Amygdala (tissue), 56 donors: ENCODE measurements at regions not wholly inside any gene's neighbourhood (a gene's known extent, or its start where the extent isn't known, plus 50 kb on each side); places are given as distances from the start of the nearest gene placed in this dataset.

Experiments used
- DNase-seq, 56 donors: peaks; one replicate each; lab custom pipeline; 2025; lab: John Stamatoyannopoulos, UW

DNA sequence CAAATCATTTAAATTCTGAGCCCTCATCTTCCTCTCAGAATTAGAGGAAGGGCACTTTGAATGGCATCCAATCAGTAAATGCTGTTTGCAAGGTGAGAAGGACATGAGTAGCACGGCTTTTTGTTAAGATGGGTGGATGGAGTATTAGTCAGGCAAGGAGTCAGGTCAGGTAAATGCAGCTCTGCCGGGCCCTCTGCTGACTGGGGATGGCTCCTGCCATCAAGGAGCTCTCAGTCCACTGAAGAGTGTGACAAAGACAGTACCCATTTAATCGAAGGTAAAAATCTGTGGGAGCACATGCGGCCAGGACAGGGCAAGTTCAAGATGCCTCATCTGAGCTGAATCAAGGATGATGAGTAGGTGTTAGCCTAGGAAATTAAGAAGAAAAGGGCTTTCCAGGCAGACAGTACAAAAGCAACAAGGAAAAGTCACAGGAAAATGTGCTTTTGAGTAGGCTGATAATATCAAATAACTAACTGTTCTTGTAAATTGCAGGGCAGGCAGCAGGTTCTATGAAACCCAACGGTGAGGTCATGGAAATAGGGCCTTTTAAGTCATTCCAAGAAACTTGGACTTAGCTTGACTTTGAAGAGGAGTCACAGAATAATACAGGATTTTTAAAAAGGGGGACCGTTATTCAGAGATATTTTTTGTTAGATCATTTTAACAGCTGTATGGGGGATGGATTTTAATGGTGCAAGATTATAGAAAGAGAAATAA is 670.5 kb upstream of the ARGLU1 start:
- DNase-seq: no peak

DNA sequence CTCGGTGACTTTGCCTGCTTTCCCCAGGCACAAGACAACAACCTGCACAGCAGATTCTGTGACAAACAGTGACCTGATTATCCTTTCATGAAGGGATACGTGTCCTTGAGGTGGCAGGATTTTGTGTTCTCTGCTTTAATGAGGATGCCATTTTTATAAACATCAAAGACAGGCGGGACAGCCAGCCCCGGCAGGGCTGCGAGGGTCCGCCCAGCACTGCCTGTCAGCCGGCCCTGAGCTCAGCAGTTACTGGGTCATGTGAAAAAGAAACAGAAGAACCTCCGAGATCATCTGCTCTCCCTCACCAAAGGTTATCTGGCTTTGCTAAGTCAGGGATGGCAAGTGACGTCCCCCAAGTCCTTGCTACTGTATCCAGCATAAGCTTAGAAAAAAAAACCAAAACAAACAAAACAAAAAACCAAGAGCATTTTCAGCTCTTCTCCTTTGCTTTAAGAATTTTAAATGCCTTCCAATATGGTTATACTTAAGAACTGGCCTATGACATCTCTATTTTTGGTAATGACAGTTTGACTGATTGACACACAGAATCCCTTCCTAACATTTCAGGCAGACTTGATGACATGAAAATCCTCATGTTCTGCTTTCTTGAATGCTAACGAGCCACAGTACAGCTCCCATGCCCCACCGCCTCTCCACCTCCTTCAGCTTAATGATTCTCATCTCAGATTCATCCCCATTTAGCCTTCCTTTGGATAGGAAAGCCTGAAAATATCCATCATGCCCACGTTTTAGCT is 666.6 kb upstream of the ARGLU1 start:
- DNase-seq: peak in 3 of 56 donors; percentile 8 to 20 (median 13)

DNA sequence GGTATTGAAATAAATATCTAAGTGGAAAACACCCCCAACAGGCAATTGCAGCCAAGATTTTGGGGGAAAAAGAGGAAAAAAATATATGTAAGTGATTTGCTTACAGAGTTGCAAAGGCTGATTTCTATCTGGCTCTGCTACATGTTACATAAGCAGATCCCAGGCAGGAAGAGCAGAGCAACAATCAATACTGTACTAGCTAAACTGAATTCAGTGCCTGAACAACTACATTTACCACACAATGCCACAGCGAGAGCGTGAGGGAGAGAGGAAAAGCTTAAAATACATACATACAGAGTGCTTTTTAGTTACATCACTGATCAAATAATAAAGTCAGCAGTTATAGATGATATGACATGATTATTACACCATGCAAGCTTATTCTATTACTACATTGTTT is 665.6 kb upstream of the ARGLU1 start:
- DNase-seq: no peak

DNA sequence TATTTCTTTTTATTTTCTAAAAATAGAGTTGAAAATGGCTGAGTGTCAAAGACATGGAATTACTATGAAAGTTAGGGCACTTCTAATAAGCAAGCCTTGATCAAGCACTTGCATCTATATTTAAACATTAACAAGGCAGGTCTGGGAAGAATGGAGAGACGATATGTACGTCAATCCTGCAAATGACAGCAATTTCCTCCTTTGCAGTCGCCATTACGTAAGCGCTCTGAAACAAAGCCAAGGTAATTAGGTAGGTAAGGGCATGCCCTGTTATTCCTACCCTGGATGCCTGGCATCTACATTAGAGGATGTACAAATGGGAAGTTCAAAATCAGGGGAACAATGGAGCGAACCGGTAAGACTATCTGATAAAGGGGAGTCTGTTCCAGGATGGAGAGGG is 664.0 kb upstream of the ARGLU1 start:
- no peak for DNase-seq

DNA sequence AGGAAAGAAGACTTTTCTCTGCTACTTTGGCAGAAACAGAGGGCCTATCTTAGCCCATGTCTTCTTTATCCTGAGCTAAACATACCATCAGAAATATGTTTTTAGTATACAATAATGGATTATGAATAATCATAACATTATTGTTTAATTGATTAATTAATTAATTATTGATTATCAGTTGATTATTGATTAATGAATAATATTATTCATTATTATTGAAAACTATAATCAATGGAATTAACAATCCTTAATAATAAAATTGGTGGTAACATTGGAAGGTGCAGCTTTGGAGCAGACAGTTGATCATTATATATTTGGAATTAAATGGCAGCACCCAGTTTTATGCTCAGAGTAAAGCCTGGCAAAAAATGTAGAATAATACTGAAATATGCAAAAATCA is 655.9 kb upstream of the ARGLU1 start:
- no peak for DNase-seq

DNA sequence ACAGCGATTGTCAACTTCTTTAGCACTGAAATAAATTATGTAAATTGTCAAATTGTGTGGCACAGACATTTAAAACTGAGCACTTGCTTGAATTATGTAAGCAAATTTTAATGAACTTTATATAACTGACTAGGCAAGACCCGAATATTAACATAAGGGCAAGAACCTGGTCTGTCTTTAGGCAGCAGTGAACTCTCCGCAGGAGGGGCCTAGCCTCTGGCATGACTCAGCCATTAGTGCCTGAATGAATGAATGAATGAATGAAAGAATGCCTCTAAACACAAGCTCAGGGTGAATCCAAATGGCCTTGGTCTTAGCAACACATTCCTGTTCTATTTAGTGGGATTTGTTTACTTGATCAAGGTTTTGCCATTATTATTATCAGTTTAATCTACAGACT is 654.7 kb upstream of the ARGLU1 start:
- no peak for DNase-seq

DNA sequence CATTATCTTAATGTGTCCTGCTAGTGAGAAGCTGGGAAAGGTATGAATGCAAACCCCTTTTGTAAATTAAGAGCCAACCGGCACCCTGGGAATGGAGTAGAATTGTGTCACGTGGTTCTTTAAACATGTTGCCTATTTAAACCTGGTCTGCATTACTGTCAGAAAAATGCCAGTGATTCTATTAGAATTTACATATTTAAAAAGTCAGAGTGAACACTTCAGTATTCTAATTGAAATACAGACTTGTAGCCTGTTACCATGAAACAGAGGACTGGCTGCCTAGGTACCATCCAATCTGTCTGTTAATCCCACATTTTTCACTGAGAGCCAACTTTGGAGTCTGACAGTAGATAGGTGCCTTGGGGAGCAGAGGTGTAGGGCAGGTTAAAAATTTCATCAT is 652.3 kb upstream of the ARGLU1 start:
- no peak for DNase-seq

DNA sequence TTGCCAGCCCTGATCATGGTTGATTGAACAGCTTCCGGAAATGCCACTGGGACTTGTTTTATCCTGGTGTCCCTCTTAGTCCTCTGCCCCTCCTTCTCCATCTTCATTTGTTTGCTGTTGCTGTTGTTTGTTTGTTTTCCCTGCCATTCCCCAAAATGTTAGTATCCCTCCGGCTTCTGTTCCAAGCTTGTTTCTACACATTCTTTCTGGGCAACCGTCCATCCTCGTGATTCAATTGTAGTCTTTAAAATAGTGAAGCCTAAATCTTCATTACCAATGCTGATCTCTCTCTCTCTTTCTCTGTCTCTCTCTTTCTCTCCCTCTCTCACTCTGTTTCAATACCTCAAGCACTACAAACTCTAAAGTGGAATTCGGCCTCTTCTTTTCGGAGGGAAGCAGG is 649.3 kb upstream of the ARGLU1 start:
- peak in 1 of 56 donors; percentile 67 for DNase-seq

DNA sequence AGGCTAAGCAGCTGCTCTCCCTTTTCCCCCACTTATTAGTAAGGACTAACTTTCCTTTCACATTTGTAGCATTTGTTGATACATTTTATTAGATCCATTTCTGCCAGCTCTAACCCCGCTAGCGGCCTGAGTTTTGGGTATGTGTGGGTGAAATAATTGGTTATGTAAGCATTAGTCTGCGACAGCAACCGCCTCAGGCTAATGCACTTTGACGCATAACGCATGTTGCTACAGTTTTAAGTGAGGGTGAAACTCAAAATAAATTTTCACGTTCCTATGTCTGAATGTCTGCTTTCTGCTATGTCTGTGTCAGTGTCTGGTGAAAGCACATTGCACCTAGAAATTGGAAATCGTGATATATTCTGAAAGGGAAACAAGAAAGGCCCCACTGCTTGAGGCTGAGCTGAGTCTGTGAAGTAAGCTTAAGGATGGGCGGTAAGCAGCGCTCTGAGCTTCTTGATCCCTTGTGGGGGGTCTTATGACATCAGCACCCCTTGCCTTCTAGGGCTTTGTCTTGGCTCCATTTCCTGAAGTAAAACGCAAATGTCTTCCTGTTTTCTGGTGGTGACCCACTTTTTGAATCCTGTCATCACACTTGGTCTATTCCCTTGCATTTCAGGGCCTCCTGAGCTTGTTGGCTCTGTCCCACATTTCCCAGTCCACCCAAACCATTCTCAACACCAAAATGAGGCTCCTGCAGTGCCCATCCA is 648.3 kb upstream of the ARGLU1 start:
- DNase-seq: peak in 1 of 56 donors; percentile 27

DNA sequence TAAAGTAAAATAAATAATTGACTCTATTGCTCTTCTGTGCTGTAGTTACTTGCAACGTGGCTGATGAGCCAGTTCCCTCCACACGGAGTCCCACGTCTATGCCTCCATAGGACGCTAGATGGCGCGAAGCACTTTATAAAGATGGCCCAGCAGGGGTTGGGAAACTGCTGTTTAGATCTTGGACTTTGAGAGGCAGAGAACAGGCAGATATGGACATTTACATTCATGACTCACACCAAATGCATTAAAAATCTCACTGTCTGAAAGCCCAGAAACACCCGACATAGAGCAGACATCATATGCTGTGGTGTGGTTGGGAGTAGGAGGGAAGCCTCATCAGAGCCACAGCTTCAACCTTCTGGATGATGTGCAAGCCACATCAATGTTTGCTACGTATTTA is 643.1 kb upstream of the ARGLU1 start:
- DNase-seq: peak in 53 of 56 donors; percentile 20 to 91 (median 68)

DNA sequence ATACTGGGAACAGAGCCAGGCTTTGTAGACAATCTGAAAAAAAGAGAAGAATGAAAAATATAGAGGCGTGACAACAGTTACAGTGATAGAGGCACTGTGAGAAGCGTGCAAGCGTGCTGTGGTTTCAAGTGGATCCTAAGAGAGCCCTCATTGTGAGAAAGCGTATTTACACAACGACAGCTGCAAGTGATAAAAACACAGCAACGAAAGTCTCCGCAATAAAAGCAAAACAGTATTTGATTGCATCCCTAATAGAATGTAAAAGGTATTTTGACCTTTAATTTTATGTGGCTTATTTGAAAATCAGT is 642.7 kb upstream of the ARGLU1 start:
- peak in 2 of 56 donors; percentile 30 to 34 for DNase-seq

DNA sequence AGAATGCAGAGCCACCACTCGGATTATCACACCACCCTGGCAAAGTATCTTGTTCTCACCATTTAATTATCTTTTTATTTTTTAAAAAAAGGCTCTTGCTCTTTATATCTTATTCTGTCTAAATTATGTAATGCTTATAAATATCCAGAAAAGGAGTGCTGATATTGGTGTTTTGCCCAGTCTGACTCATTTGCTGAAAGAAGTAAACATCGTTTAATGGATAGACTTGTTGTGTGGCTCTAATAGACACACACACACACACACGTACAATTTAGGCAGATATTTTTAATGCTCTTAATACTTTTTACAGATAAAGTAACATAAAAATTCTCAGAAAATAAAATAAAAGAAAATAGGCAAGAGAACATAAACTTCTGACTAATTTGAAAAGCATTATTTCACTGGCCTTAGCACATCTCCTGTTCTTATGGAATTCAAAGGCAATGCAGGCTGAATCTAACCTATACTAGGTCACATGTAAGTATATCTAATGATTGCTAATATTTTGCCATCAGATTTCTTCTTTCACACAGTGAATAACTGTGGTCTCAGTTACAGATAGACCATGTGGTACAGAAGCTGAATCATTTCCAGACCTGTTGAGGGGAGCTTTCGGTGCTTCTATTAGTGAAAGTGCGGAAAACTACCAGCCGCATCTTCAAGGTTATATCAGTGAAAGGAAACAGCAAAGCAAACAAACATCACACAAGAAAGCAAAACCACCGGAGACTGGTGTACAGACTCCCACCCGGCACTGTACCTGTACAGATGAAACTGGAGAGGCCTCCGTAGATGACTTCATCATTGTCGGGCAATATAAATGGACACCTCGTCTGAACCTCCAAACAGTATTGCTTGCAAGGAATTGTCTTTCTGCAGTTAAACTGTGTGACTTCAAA is 642.1 kb upstream of the ARGLU1 start:
- no peak for DNase-seq

DNA sequence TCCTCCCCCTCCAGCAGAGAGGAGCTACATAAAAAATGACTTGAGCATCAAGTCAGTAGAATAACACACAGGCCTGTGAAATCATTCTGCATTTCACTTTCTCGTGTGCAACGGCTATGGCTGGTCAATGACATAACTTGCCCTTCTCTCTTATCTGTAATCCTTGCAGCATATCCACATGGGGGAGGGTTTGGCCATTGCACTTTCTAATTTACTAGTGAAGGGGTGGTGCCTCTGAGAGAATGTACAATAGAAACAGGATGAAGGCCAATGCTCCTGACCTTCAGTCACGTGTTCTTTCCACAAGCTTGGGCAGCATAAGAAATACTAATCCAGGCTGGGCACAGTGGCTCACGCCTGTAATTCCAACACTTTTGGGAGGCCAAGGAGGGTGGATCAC is 641.0 kb upstream of the ARGLU1 start:
- no peak for DNase-seq

DNA sequence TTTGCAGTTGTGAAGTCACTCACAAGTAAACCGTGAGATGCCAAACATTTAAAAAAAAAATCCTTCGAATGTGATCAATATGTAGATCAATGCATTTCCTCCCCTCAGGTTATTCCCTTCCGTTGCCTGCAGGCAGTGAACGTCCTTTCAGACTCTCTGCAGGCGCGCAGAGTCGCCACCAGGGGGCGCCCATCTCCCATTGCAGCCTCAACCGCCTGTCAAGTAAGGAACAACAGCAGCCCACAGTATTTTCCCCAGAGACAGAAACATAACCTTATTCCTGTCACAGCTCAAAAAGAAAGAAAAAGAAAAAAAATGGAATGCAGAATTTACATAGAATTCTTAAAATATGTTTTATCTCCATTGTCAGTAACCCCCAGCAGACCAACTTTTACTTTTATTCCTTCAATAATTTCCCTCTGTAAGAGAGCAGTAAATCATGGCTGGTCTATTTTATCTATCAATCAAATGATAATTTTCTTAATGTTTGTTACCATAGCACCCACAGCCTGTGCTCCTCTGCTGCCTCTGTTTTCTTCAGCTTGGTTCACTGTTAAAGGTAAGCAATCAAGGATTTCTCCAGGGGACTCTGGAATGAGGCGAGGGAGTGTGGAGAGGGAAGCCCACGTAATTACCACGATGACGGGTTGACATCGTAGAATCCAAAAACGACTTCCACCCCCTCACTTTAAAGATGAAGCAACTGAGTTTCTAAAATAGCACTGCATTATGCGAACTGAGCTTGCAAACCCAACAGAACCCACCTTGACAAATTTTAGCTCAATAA is 637.6 kb upstream of the ARGLU1 start:
- peak in 53 of 56 donors; percentile 7 to 90 (median 43) for DNase-seq

DNA sequence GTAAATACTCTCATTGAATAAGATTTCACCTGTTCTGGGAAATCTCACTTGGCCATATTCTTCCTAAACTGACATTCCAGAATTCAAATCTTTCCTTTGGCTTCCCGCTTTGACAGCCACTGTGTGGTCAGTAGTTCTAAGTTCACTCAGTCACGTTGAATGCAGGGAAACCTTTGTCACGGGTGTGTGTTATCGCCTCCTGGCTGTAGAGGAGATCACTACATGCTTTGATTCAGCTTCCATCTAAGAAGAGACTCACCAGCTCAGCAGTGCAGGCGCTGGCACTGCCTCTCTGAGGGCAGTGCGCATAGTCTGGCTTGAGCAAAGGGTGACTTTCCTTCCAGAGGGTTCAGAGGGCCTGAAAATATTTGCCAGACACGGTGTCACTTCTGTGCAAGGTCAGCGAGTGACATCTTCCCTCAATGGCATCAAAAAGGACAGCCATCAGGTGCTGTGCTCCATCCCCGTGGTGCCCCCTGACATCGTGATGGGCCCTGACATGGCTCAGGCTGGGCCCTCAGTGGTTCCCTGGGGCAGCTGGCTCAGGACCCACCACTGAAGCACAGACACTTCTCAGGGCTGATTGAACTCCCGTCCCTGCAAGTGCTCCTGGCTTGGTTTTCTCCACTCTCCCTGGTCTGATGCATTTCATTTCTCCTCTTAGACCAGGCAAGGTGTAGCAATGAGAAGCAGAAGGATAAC is 635.4 kb upstream of the ARGLU1 start:
- DNase-seq: no peak

DNA sequence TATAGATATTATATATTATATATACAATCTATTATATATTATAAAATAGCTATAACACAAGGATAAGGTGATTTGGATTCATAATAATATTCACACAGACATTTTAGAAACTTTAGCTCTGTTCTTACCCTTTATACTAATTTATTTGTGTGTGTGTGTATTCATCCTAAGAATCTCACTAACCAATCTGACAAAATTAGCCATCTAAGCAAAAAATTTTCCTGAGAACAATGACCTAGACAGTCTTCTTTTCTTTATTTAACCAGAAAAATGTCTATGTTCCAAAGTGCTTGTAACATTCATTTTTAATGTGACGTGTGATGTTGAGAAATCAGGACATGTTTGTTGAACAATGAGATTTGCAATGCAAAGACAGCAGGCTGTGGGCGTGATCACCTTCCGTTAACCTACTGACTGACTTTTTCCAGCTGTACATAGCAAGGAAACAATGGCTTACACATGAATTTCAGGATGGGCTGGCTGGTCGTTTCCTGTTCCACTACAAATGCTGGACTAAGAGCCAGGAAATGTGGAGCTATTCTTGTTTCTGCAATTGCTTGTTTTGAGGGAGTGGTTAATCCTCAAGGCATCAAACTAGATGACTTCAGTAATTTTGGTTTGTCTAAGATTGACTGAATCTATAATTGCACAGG is 634.6 kb upstream of the ARGLU1 start:
- no peak for DNase-seq

DNA sequence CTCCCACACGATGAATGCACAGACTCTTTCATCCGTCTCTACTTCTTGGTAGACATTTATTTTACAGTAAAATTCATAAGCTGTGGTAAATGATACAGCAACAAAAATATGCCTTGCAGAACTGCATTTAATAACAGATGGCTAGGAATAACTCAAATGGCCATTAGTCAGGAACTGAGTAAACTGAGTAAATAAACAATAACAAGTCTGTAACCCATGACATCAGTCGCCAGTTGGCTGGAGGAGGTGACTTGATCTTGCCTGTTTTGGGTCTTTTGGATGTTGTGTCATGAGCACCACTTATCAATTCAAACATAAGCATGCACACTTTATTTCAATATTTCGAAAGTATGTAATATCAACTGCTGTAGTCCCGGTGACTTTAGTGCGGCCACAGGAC is 632.6 kb upstream of the ARGLU1 start:
- no peak for DNase-seq

DNA sequence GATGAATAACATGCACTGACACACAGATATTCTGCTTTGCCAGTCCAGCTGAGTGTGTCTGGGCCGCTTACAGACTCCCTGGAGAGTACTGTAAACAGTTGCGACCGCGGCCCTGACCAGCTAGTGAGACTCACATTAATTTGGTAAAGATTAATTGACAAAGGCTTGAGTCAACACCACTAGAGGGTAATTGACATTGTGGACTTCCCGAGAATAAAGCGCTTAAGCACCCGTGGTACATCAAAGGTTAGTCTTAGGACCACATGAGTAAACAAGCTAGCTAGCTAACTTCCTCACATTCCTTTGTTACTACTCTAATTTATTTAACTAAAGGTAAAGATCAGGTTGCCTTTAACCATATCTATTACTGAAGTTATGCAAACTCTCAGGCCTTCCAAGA is 624.4 kb upstream of the ARGLU1 start:
- no peak for DNase-seq

DNA sequence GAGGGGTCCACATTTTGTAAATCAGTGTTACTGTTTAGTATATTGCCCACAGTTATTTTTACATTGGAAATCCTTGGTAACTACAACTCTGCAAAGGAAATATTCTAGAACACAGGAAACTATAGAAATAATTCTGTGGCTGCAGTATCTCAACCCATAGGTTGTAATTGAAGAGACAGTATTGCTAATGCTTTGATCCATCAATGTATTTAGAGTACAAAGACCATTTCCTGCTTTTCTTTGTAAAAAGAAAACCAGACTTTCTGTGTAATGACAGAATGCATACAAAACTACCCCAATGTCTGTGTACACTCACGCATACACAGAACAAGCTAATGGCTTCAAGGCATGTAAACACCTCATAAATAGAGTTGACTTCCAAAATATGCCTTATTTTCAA is 622.1 kb upstream of the ARGLU1 start:
- no peak for DNase-seq
